ENCODE measurements at regions not wholly inside any gene's neighbourhood (a gene's known extent, or its start where the extent isn't known, plus 50 kb on each side); places are given as distances from the start of the nearest gene placed in this dataset.

DNA sequence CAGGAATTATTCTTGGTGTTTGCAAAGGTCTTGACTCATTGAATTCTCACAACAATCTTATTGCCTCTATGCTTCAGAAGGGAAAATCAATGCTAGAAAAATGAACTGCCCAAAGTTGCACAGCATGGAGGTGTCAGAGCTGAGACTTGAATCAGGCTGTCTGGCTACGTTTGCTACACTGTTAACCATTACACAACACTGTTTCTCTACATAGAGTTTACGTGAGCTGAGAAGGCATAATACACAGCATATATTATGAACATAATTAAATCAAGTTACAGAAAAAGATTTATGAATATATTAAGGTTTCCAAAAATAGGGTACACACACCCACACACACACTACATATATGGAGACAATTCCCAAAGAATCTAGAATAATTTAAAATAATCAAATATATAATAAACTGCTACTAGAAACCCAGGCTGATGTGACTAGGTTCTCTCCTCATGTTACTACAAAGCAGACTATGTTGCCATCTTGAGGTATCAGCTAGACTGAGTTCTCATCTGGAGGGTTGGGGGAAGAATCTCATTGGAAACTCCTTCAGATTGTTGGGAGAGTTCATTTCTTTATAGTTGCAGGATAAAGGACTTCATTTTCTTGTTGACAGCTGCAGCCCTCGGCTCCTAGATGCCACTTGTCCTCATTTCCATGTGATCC is 1270.5 kb downstream of the ARAP2 start:
- TF ChIP-seq YY1 (IDR thresholded peaks at IDR 0.05; ENCODE audit: low read depth) (no peak), RAD21 (IDR thresholded peaks at IDR 0.05; ENCODE audit: low read depth) (no peak), CREB1 (IDR thresholded peaks at IDR 0.05; ENCODE audit: low read depth) (no peak), TEAD4 (IDR thresholded peaks at IDR 0.05) (no peak)
